Testis (tissue), 2 donors: ENCODE measurements at regions not wholly inside any gene's neighbourhood (a gene's known extent, or its start where the extent isn't known, plus 50 kb on each side); places are given as distances from the start of the nearest gene placed in this dataset.

Experiments
- POLR2A ChIP-seq: fragments of 450-650 bp; IDR thresholded peaks from one replicate; pipeline ENCODE4 v1.6.1; 2017; ENCODE audit warnings: antibody characterized with exemption, mild to moderate bottlenecking, moderate library complexity
- TF ChIP-seq, protein P1 (sequence below), 3 experiments: fragments of 450-650 bp in 2 of 3; fragments of 200-600 bp in 1 of 3; sonication (generic) in 1 of 3; IDR thresholded peaks; one replicate each; pipeline ENCODE4 v1.5.1; 2016 to 2019; ENCODE audit warnings: antibody characterized with exemption in 3 of 3, mild to moderate bottlenecking in 2 of 3, moderate library complexity in 1 of 3

DNA sequence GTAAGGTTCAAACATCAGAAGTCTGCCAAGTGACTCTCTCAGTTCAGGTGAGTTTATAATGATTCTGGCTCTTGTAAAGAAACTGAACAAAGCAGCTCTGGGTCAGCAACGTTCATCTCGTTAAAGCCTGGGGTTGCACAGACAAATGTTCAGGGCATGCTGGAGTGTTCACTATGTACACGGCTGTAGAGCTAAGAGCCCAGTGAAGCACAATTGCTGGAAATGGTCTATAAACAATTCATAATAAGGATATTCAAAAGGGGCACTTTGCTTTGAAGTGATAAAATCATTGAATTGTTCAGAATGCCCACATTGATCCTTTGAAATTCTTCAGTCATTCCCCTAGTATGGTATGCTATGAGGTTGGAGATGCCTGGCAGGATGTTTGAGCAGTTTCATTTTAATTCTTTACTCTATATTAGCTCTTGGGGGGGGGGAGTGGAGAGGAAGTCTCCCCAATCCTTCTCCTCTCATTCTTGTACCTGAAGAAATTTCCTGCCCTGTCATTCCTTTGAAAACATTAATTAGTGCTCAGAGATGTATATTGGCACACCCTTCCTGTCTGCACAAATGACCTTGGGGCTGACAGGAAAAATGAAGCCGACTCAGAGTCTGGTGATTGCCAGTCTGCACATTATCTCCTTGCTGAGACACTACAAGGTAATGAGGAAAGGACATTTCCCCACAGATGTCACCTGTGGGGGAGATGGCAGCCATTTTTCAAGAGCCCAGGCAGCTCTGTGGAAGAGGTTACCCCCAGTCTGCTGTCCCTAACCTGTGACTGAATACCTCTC is 145.5 kb downstream of the DLEU7 start:
- TF ChIP-seq, protein P1, sequence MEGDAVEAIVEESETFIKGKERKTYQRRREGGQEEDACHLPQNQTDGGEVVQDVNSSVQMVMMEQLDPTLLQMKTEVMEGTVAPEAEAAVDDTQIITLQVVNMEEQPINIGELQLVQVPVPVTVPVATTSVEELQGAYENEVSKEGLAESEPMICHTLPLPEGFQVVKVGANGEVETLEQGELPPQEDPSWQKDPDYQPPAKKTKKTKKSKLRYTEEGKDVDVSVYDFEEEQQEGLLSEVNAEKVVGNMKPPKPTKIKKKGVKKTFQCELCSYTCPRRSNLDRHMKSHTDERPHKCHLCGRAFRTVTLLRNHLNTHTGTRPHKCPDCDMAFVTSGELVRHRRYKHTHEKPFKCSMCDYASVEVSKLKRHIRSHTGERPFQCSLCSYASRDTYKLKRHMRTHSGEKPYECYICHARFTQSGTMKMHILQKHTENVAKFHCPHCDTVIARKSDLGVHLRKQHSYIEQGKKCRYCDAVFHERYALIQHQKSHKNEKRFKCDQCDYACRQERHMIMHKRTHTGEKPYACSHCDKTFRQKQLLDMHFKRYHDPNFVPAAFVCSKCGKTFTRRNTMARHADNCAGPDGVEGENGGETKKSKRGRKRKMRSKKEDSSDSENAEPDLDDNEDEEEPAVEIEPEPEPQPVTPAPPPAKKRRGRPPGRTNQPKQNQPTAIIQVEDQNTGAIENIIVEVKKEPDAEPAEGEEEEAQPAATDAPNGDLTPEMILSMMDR (IDR thresholded peaks at IDR 0.05): no peak
- TF ChIP-seq POLR2A: no peak
